ENCODE measurements at regions not wholly inside any gene's neighbourhood (a gene's known extent, or its start where the extent isn't known, plus 50 kb on each side); places are given as distances from the start of the nearest gene placed in this dataset.

GRCh38 chr20:57856658-57857057 lies 146.8 kb upstream of the PMEPA1 start:
- TF ChIP-seq CTCF (IDR thresholded peaks at IDR 0.05; ENCODE audit: low read length) (no peak), EZH2 (IDR thresholded peaks at IDR 0.05; ENCODE audit: borderline replicate concordance, low read length) (no peak)

Data from OCI-LY1 (cell line).